IPS-NIHi11 (cell line): ENCODE measurements at regions not wholly inside any gene's neighbourhood (a gene's known extent, or its start where the extent isn't known, plus 50 kb on each side); places are given as distances from the start of the nearest gene placed in this dataset.
"Not testable (repeated sequence)": the region's sequence is repeated elsewhere in the genome, so short reads cannot be mapped to it uniquely, and the experiment has no call there.

Source experiments
- DNase-seq: peaks from one replicate; pipeline ENCODE4 v3.0.0; 2012; ENCODE audit warnings: mixed read lengths, low spot score

DNA sequence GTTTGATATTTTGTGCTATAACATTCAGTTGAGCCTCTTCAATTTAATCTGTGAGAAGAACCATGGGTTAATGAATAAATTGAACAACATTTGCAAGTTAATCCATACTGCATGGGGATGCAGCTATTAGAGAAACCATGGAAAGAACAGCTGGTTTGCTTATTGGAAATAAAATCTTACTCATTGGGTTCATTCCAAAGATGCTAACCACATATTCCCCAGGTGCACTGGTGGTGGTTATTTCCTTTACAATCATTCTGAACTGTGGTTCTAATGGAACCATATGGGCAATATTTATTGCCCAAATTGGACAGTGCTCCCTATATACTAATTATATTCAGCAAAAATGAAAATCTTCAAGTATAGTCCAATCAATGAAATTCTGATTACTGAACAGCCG is 1200.4 kb upstream of the CDH2 start:
- no peak for DNase-seq

GRCh38 chr18:29373000-29373399 is 1196.1 kb upstream of the CDH2 start:
- no peak for DNase-seq

DNA sequence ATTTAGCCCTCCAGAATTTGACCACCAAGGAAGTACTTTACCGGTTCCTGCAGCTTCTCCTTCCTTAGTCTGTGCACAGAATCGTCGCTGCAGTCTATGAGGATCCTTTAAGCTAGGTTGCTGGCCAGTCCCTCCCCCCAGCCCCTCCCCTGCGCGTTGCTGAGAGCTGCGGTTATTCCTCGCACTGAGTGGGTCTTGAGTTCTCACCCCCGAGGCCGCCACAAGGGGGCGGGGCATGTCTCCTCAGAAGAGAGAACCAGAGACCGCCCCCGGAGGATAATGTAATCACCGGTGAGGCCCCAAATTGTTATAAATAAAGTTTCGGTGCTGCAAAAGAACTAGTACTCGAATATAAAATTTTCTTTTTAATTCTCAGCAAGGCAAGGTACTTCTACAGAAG is 1184.9 kb upstream of the CDH2 start:
- peak; percentile 16 for DNase-seq

GRCh38 chr18:29360659-29361058 is 1183.7 kb upstream of the CDH2 start:
- not testable (repeated sequence) for DNase-seq

- DNase-seq = not testable (repeated sequence)
Observed at GRCh38 chr18:29359222-29359621, 1182.3 kb upstream of the CDH2 start.

DNA sequence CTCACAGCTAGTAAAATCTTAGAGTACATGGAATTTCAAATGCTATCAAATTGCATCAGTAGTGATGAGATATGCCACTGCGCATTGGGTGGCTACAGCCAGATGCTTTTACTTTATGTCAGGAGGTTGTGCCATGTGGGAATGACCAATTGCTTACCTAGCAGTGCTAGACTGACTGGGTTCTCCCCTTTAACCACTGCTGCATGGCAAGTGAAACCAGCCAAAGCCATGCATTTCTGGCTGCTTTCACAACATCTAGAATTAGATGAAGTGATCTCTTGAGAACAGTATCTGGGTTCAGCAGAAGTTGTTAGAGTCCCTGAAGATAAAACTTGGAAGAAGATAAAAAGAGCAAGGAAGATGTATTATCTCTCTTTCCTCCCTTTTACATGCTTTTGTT is 1174.2 kb upstream of the CDH2 start:
- DNase-seq = no peak

GRCh38 chr18:29328932-29329331 is 1152.0 kb upstream of the CDH2 start:
- no peak for DNase-seq

- no peak for DNase-seq
Observed at GRCh38 chr18:29326214-29326613, 1149.3 kb upstream of the CDH2 start.

DNA sequence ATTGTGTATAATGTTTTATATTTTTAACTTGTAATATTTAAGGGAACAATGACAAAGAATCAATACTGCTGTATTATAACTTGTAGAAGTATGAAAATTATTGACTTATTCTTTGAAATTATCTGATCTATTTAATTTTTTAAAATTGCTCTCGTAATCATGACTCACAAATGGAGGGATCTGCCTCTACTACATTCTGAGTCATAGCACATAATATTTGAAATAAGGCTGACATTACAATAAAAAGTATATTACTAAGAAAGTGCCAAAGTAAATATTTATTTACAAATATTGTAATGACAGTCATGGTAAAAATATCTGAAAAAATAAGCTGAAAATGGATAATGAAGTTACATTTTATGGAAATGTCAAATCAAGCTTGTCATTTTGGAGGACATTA is 1144.6 kb upstream of the CDH2 start:
- DNase-seq = no peak

DNA sequence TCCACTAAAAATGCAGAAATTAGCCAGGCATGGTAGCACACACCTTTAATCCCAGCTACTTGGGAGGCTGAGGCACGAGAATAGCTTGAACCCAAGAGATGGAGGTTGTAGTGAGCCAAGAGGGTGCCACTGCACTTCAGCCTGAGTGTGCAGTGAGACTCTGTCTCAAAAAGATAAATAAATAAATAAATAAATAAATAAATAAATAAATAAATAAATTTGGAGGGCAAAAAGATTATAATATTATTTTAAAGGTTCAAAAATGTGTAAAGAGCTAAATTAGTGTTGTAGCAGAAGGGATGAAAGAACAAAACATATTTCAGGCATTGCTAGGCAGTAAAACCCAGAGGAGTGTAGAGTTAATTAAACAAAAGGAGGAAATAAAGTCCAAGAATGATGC is 1136.4 kb upstream of the CDH2 start:
- DNase-seq = no peak

GRCh38 chr18:29311580-29311979 is 1134.7 kb upstream of the CDH2 start:
- no peak for DNase-seq

DNA sequence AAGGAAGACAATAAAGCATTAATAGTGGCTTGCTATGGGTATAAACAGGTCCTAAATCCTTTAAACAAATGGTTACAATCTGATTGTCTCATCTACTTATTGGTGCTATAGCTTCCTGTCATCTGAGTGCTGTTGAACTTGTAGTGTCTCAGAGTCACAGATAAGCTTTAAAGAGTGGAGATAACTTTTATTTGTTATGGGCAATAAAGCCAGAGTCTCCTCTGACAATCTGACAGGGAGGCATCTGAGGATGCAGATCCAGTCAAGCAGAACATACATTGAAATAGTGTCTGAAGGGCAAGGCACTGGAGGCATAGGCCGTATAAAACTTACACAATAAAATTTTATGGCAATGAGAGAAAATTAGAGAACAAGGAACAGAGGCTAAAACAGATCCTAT is 1132.4 kb upstream of the CDH2 start:
- DNase-seq = no peak

DNA sequence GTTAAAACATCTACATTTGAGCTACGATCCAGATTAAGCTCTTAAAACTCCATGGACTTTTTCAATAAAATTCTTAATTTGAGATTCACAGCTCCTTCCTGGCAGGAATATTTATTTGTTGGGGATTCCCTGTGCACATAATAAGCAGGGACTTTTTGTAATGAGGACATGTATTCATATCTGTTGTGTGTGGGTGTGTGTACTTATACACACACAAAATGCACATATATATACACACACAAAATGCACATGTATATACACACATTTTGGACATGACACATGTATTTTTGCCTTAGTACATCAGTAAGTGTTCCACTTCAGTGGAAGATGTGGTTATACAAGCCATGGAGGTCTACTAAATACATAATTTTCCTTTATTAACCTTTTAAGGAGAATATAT is 1131.1 kb upstream of the CDH2 start:
- DNase-seq = no peak

DNA sequence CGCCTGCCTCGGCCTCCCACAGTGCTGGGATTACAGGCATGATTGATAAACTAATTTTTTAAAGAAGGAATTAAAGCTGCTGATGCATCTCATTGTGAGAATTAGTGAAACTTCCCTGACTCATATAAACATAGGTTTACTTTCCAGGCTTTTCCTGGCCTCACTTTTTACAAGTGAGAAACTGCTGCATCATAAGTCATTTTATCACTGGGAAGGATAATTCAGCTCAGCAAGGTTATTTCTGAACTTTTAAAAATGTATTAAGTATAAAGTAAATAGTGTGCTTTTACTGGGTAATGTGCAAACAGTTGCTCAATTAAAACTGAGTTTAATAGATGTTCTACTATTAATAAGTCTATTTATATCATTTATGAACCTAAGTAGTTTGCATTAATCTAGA is 1130.3 kb upstream of the CDH2 start:
- no peak for DNase-seq

GRCh38 chr18:29305516-29305915 is 1128.6 kb upstream of the CDH2 start:
- no peak for DNase-seq

GRCh38 chr18:29301048-29301447 is 1124.1 kb upstream of the CDH2 start:
- no peak for DNase-seq

DNA sequence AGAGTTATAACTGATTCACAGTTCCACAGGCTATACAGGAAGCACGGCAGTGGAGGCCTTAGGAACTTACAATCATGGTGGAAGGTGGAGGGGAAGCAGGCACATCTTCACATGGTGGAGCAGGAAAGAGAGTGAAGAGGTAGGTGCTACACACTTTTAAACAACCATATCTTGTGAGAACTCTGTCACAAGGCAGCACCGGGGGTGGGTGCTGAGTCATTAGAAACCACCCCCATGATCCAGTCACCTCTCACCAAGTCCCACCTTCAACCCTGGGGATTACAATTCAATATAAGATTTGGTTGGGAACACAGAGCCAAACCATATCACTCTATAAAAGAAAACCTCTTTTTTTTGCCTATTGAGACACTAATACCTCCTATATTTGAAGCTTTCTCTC is 1108.5 kb upstream of the CDH2 start:
- DNase-seq = no peak

DNA sequence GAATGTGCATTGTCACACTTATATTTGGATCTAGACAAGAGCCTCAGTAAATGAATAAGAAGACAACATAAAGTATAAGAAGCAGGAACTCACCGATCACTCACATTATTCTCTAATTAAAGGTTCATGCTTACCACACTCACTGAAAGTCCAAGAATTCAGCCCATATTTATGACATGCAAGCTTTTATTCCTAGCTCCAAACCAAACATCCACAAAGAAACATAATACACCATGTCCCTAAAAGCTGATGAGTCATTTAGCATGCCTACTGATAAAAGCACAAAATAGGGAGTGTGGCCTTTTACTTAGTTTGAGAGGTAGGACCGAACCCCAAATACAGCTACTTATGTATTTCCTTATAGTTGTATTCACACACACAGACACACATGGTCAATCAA is 1094.6 kb upstream of the CDH2 start:
- DNase-seq = no peak

DNA sequence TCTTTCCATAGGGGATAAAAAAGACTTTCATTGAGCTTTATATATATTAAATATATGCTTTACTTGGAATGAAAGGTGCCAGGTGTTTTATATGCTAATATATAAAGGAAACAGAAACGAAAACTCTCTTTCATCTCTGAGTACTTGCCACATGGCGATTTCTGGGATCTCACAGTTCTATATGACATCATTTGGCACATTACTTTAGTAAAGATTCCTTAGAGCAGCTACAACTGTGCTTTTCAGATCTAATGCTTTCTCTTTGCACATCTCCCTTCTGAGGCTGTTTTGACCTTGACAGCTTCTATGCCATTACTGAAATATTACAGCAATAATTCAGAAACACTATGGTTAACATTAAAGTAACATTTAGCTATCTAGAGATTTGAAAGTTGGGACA is 1082.9 kb upstream of the CDH2 start:
- no peak for DNase-seq

DNA sequence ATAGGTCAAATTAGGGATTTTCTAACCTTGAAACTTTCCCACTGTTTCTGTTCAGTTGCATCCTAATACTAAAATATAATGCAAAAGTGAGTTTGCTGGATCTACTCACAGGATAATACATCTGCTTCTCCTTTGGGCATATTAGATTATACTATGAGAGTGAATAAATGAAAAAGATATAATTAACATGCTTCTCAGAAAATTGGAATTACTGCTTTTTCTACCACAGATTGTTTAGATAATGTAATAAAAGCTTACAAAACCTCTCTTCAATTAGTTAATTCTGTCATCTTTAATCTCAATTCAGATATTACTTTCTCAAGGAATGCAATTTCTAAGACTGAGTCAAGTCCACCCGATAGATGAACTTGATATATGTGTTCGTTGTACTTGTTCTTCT is 1077.2 kb upstream of the CDH2 start:
- DNase-seq = no peak

GRCh38 chr18:29251681-29252080 is 1074.8 kb upstream of the CDH2 start:
- no peak for DNase-seq

GRCh38 chr18:29250843-29251242 is 1073.9 kb upstream of the CDH2 start:
- no peak for DNase-seq

DNA sequence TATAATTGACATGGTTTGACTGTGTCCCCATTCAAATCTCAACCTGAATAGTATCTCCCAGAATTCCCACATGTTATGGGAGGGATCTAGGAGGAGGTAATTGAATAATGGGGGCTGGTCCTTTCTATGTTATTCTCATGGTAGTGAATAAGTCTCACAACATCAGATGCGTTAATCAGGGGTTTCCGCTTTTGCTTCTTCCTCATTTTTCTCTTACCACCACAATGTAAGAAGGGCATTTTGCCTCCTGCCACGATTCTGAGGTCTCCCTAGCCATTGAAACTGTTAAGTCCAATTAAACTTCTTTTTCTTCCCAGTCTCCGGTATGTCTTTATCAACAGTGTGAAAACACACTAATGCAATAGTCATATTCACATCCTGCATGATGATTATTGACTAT is 1073.3 kb upstream of the CDH2 start:
- no peak for DNase-seq

GRCh38 chr18:29248805-29249204 is 1071.9 kb upstream of the CDH2 start:
- no peak for DNase-seq

GRCh38 chr18:29241199-29241598 is 1064.3 kb upstream of the CDH2 start:
- no peak for DNase-seq
